H1 (cell line): ENCODE measurements at regions not wholly inside any gene's neighbourhood (a gene's known extent, or its start where the extent isn't known, plus 50 kb on each side); places are given as distances from the start of the nearest gene placed in this dataset.

Source experiments
- CTCF ChIA-PET: fragments of 300-600 bp; sonication (Branson Sonifier 250); formaldehyde crosslinking; loops from one replicate; lab custom pipeline; 2021; ENCODE audit not compliant: partially characterized antibody; lab: Charles Lee
- POLR2A ChIA-PET: fragments of 300-600 bp; sonication (Branson Sonifier 250); formaldehyde crosslinking; loops from one replicate; lab custom pipeline; 2021; ENCODE audit warnings: inconsistent platforms; ENCODE audit not compliant: partially characterized antibody; lab: Charles Lee
- DNase-seq, 2 experiments: peaks; one replicate each; pipeline versions ENCODE4 v3.0.0 to v3.0.0-alpha.2; 2010 to 2022; ENCODE audit warnings: low spot score in 2 of 2, low read depth in 1 of 2, mixed read lengths in 1 of 2
- FAIRE-seq: peaks from 2 replicates; lab custom pipeline; 2011; peaks lifted over from hg19 to GRCh38; lab: Jason Lieb, UNC
- H2AFZ ChIP-seq: 2 replicates; pipeline ENCODE4 v1.8.1; 2012; ENCODE audit warnings: low read length, inconsistent platforms
- H2AK5ac ChIP-seq: 2 replicates; pipeline ENCODE4 v1.6.1; 2013; ENCODE audit warnings: low read depth, low read length
- H2BK120ac ChIP-seq: replicated peaks from 2 replicates; pipeline ENCODE3; 2013; ENCODE audit warnings: low read depth, low read length, inconsistent platforms
- H2BK12ac ChIP-seq: 2 replicates; pipeline ENCODE4 v1.6.1; 2013; ENCODE audit warnings: low read depth, low read length
- H2BK15ac ChIP-seq: 2 replicates; pipeline ENCODE4 v1.6.1; 2013; ENCODE audit warnings: low read length
- H2BK20ac ChIP-seq: 2 replicates; pipeline ENCODE4 v1.6.1; 2013; ENCODE audit warnings: low read length
- H2BK5ac ChIP-seq: 2 replicates; pipeline ENCODE4 v1.6.1; 2013; ENCODE audit warnings: low read depth, low read length
- H3K14ac ChIP-seq: 2 replicates; pipeline ENCODE4 v1.6.1; 2013; ENCODE audit warnings: inconsistent platforms; ENCODE audit not compliant: insufficient read length
- H3K18ac ChIP-seq: 2 replicates; pipeline ENCODE4 v1.6.1; 2013; ENCODE audit warnings: low read length; ENCODE audit errors: extremely low read depth
- H3K23ac ChIP-seq: 2 replicates; pipeline ENCODE4 v1.6.1; 2013; ENCODE audit warnings: inconsistent platforms; ENCODE audit not compliant: insufficient read length
- H3K23me2 ChIP-seq: 2 replicates; pipeline ENCODE4 v1.6.1; 2013; ENCODE audit warnings: low read depth, low read length
- H3K27ac ChIP-seq: 2 replicates; pipeline ENCODE4 v1.6.1; 2011; ENCODE audit warnings: low read depth, low read length, inconsistent platforms
- H3K27me3 ChIP-seq, 4 experiments: replicated peaks in 1 of 4; 1 replicate in 1 of 4; 2 replicates in 3 of 4; pipeline versions ENCODE4 v1.6.1 to v1.8.1; 2011 to 2013; ENCODE audit warnings: low read length in 3 of 4, mild to moderate bottlenecking in 3 of 4, inconsistent platforms in 2 of 4, mixed read lengths in 2 of 4, moderate library complexity in 1 of 4; ENCODE audit not compliant: control insufficient read depth in 3 of 4, insufficient read depth in 3 of 4; ENCODE audit errors: extremely low read depth in 1 of 4
- H3K36me3 ChIP-seq, 4 experiments: 2 replicates each; pipeline versions ENCODE4 v1.6.1 to v1.8.1; 2011 to 2013; ENCODE audit warnings: mild to moderate bottlenecking in 4 of 4, low read length in 3 of 4, moderate library complexity in 2 of 4, control low read depth in 1 of 4, inconsistent platforms in 1 of 4; ENCODE audit not compliant: insufficient read depth in 4 of 4, control insufficient read depth in 2 of 4
- H3K4ac ChIP-seq: replicated peaks from 2 replicates; pipeline ENCODE3; 2013; ENCODE audit warnings: low read length, low read depth, mixed read lengths, inconsistent platforms; ENCODE audit not compliant: insufficient read length
- H3K4me1 ChIP-seq, 4 experiments: replicated peaks in 1 of 4; 1 replicate in 1 of 4; 2 replicates in 3 of 4; pipeline versions ENCODE4 v1.6.1 to v1.8.1; 2011 to 2013; ENCODE audit warnings: low read length in 3 of 4, inconsistent platforms in 2 of 4, mixed read lengths in 1 of 4; ENCODE audit not compliant: insufficient read depth in 4 of 4, control insufficient read depth in 3 of 4
- H3K4me2 ChIP-seq, 2 experiments: 2 replicates each; pipeline versions ENCODE4 v1.6.1 to v1.8.1; 2011 to 2013; ENCODE audit warnings: low read depth in 2 of 2, low read length in 2 of 2, control low read depth in 1 of 2, inconsistent platforms in 1 of 2, mild to moderate bottlenecking in 1 of 2; ENCODE audit not compliant: insufficient read depth in 1 of 2
- H3K4me3 ChIP-seq, 4 experiments: fragments of 200-600, 300-600 bp in 1 of 4; sonication (generic), shearing (Covaris generic), sonication (Bioruptor Twin) in 1 of 4; 2 replicates each; pipeline versions ENCODE4 v1.5.1 to v1.8.1; 2011 to 2016; ENCODE audit warnings: low read length in 4 of 4, low read depth in 3 of 4, control low read depth in 2 of 4, inconsistent platforms in 2 of 4, mild to moderate bottlenecking in 2 of 4, mixed read lengths in 1 of 4, moderate library complexity in 1 of 4; ENCODE audit not compliant: insufficient read depth in 2 of 4; ENCODE audit errors: extremely low read depth in 1 of 4
- H3K56ac ChIP-seq: replicated peaks from 2 replicates; pipeline ENCODE3; 2013; ENCODE audit warnings: low read depth, mild to moderate bottlenecking, mixed read lengths, low read length, inconsistent platforms; ENCODE audit not compliant: insufficient read length
- H3K79me1 ChIP-seq: 2 replicates; pipeline ENCODE4 v1.6.1; 2013; ENCODE audit warnings: low read depth, low read length, control low read depth
- H3K79me2 ChIP-seq, 2 experiments: 2 replicates each; pipeline versions ENCODE4 v1.6.1 to v1.8.1; 2012 to 2013; ENCODE audit warnings: low read length in 2 of 2, mild to moderate bottlenecking in 2 of 2, inconsistent platforms in 1 of 2; ENCODE audit not compliant: insufficient read depth in 2 of 2, control insufficient read depth in 1 of 2
- H3K9ac ChIP-seq, 4 experiments: replicated peaks in 1 of 4; 1 replicate in 1 of 4; 2 replicates in 3 of 4; pipeline versions ENCODE4 v1.6.1 to v1.8.1; 2011 to 2013; ENCODE audit warnings: low read depth in 3 of 4, low read length in 3 of 4, control low read depth in 2 of 4, mild to moderate bottlenecking in 2 of 4, moderate library complexity in 2 of 4, inconsistent platforms in 1 of 4; ENCODE audit errors: extremely low read depth in 1 of 4
- H3K9me3 ChIP-seq, 2 experiments: 2 replicates each; pipeline versions ENCODE4 v1.6.1 to v1.8.1; 2012 to 2013; ENCODE audit warnings: mild to moderate bottlenecking in 2 of 2, moderate library complexity in 2 of 2, control low read depth in 1 of 2, inconsistent platforms in 1 of 2, low read depth in 1 of 2, low read length in 1 of 2, mixed read lengths in 1 of 2; ENCODE audit not compliant: insufficient read depth in 2 of 2
- H4K20me1 ChIP-seq, 2 experiments: replicated peaks in 1 of 2; 2 replicates each; pipeline versions ENCODE3 to v1.8.1; 2011 to 2013; ENCODE audit warnings: inconsistent platforms in 2 of 2, low read length in 2 of 2, mild to moderate bottlenecking in 1 of 2; ENCODE audit not compliant: insufficient read depth in 2 of 2, control insufficient read depth in 1 of 2
- H4K5ac ChIP-seq: 2 replicates; pipeline ENCODE4 v1.6.1; 2013; ENCODE audit warnings: low read length, low read depth, mixed read lengths, inconsistent platforms; ENCODE audit not compliant: insufficient read length
- H4K8ac ChIP-seq: 2 replicates; pipeline ENCODE4 v1.8.0; 2013; ENCODE audit warnings: mild to moderate bottlenecking, moderate library complexity, low read length, inconsistent platforms; ENCODE audit not compliant: insufficient read depth; ENCODE audit errors: extremely low read depth
- H4K91ac ChIP-seq: replicated peaks from 2 replicates; pipeline ENCODE3; 2013; ENCODE audit warnings: low read length, mixed read lengths, inconsistent platforms; ENCODE audit not compliant: insufficient read length
- BACH1 ChIP-seq: IDR thresholded peaks from 2 replicates; pipeline ENCODE4 v1.6.1; 2012; ENCODE audit warnings: low read length, improper control_type of control experiment
- CBX5 ChIP-seq: fragments of 300-800, 300-1000 bp; sonication (generic); IDR thresholded peaks from 2 replicates; pipeline ENCODE4 v1.7.1; 2016; ENCODE audit warnings: antibody characterized with exemption, low read length, low read depth
- SIRT6 ChIP-seq: IDR thresholded peaks from one replicate; pipeline ENCODE4 v1.7.1; 2012; ENCODE audit warnings: low read length, inconsistent platforms
- ZNF274 ChIP-seq: IDR thresholded peaks from 2 replicates; pipeline ENCODE4 v1.7.0; 2012; ENCODE audit warnings: low read length, borderline replicate concordance; ENCODE audit errors: extremely low read depth
- WGBS, 2 experiments: shearing (Covaris generic) in 1 of 2; methylation state at CpG; one replicate each; pipeline versions ENCODE4 v1.1.6 to v1.1.7; 2013 to 2015; ENCODE audit warnings: low lambda C conversion rate in 2 of 2, mixed read lengths in 2 of 2, inconsistent platforms in 1 of 2, low coverage in 1 of 2, missing lambda C conversion rate in 1 of 2; ENCODE audit not compliant: insufficient replicate concordance in 2 of 2, insufficient coverage in 1 of 2, insufficient read length in 1 of 2; ENCODE audit errors: extremely low coverage in 1 of 2, missing lambda C conversion rate in 1 of 2; 5-methylcytosine and 5-hydroxymethylcytosine counted together

DNA sequence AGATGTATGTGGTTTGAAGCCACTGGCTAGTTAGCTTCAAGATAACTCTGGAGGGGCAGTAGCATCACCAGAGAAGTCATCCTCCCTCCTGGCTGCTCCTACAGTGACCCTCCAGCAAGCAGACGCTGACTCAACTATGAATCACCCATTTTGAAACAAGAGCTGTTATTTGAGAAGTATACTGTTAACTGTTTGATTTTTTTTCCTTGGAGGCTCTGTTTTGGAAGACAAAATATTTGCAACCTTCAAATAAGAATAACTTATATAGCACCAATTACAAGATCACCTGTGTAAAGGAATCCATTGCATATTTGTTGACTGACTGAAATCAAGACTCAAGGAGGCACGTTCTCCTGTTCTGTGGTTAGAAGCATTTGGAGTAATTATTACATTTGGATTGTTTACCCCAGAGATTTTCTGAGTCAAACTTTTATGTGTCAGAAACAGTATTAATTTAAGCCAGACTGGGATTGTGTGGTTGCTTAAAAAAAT lies 313.8 kb downstream of the MTX2 start:
- Histone ChIP-seq H3K14ac (no peak overlapping the region), H3K36me3 (no peaks in the 10 kb centered on the region), H2AFZ (no peak overlapping the region), H3K27me3 (no peaks in the 10 kb centered on the region), H3K4me2 (no peak overlapping the region), H4K20me1 (no peaks in the 10 kb centered on the region), H3K23me2 (no peaks in the 10 kb centered on the region), H4K5ac (no peak overlapping the region), H3K79me2 (no peaks in the 10 kb centered on the region), H4K91ac (no peak overlapping the region), H3K79me1 (no peaks in the 10 kb centered on the region), H3K9ac (no peak overlapping the region), H4K8ac (no peak overlapping the region), H2BK15ac (no peak overlapping the region), H3K56ac (no peak overlapping the region), H3K18ac (no peak overlapping the region), H2AK5ac (no peak overlapping the region), H2BK20ac (no peak overlapping the region)
- CTCF ChIA-PET: interaction anchor here (0.8 to 1.4 kb wide), 6 partner anchors 21 to 565 kb away, joined by 3 to 4 read pairs (median 3); no protein-coding TSS in a partner anchor
- POLR2A ChIA-PET: no interaction called here
- 70% methylated on average over 2 of the region's 2 CpGs; no CpG with 5 or more reads in 1 of the 2 experiments for WGBS, 2 experiments
- DNase-seq (no peak), FAIRE-seq (no peak)
- TF ChIP-seq ZNF274 (no peak), BACH1 (peak; percentile 53), CBX5 (no peak), SIRT6 (no peak)
- TF ChIP-seq, all 59 proteins: peak for 1
- H2BK5ac ChIP-seq: no peak overlapping the region
- H3K23ac ChIP-seq: no peak overlapping the region
- H3K4ac ChIP-seq: no peak overlapping the region
- H3K4me3 ChIP-seq: no peak overlapping the region
- H3K9me3 ChIP-seq: no peaks in the 10 kb centered on the region
- H2BK12ac ChIP-seq: no peak overlapping the region
- no peak overlapping the region for H3K27ac ChIP-seq
- no peaks in the 10 kb centered on the region for H3K4me1 ChIP-seq
- no peak overlapping the region for H2BK120ac ChIP-seq
